T-helper 1 cell treated with Interleukin-12 subunit alpha and Interleukin-12 subunit beta and Interleukin-4 antibody, amounts not matched to agents 30 μg/mL and 1 μg/mL, for 36 hours (primary cell): ENCODE measurements at regions not wholly inside any gene's neighbourhood (a gene's known extent, or its start where the extent isn't known, plus 50 kb on each side); places are given as distances from the start of the nearest gene placed in this dataset.
"Not testable (repeated sequence)": the region's sequence is repeated elsewhere in the genome, so short reads cannot be mapped to it uniquely, and the experiment has no call there.

Experiments used
- H3K27ac Mint-ChIP-seq: one replicate; pipeline ENCODE4 v1.8.0; 2021; ENCODE audit warnings: mild to moderate bottlenecking, mixed read lengths
- H3K27me3 Mint-ChIP-seq: one replicate; pipeline ENCODE4 v1.8.0; 2021; ENCODE audit warnings: low read depth, mixed read lengths
- H3K36me3 Mint-ChIP-seq: one replicate; pipeline ENCODE4 v1.8.0; 2021; ENCODE audit warnings: low read depth, mixed read lengths
- H3K4me1 Mint-ChIP-seq: one replicate; pipeline ENCODE4 v1.8.0; 2021; ENCODE audit warnings: low read depth, mixed read lengths
- H3K4me3 Mint-ChIP-seq: one replicate; pipeline ENCODE4 v1.8.0; 2021; ENCODE audit warnings: mild to moderate bottlenecking, moderate library complexity, mixed read lengths
- H3K9me3 Mint-ChIP-seq: one replicate; pipeline ENCODE4 v1.8.0; 2021; ENCODE audit warnings: mixed read lengths

DNA sequence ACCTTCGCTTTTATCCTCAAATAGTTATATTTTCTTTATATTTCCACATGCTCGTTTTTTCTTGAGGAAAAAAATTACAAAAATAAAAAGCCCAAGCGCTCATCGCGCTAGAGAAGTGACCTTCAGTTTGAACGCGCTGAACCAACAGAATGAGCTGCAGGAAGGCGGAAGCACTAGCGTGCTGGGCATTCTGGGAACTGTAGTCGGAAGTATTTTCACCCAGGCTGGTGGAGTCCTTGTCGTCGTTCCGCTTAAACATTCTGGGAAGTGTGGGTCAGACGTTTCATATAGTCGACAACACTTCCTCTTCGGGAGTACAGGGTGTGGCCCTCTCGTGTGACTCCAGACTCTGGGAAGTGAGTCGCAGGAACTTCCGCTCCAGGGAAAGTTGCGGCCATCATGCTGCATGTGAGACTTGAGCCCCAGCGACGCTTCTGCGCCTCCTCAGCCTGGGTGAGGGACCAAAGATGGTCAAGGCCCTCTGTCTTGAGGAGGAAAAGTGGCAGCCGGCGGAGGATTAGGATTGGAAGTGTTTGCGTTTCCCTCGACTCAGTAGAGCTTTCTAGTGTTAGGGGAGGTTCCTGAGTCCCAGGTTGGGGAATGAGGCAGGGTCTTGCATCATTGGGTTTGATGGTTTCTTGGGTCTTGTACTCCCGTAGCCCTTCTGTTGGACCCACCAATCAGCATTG, 84.1 kb upstream of the GPR39 start:
- not testable (repeated sequence) for H3K27me3 Mint-ChIP-seq, H3K36me3 Mint-ChIP-seq, H3K9me3 Mint-ChIP-seq, H3K4me1 Mint-ChIP-seq, H3K4me3 Mint-ChIP-seq, H3K27ac Mint-ChIP-seq

DNA sequence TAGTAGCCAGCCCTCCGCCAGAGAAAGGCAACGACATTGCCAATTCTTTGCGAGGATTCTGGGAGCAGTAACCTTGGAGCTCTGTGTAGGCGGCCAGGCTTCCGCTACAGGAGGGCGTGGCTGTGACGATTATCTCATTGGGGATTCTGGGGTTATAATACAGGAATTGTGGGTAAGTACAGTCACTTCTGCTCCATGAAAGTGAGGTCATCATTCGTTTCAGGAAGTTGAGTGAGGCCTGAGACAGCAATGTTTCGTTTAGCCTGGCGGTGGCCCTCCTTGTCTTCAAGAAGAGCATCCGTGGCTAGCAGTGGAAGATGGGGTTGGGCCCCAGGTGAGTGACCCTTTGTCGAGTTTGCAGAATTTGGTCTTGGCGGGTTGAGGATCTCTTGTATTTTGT, 79.5 kb upstream of the GPR39 start:
- not testable (repeated sequence) for H3K9me3 Mint-ChIP-seq, H3K27me3 Mint-ChIP-seq, H3K27ac Mint-ChIP-seq, H3K4me1 Mint-ChIP-seq, H3K36me3 Mint-ChIP-seq, H3K4me3 Mint-ChIP-seq

DNA sequence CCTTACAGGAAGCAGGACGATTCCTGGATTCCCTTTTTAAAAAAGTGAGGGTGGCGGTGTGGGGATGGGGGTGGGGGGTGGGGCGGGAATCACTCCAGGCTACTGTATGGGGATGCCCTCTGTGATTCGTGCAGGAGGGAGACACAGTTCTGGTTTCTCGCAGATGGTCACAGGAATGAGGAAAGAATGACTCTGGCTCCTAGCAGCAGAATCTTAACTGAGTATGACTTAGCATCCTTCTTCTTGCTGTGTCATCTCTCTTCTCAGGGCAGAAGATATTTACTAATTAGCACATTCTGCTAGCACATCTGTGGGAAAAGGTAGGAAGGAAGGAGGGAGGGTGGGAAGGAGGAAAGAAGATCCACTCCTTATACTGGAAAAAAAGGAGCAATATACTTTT, 78.8 kb upstream of the GPR39 start:
- not testable (repeated sequence) for H3K4me3 Mint-ChIP-seq, H3K9me3 Mint-ChIP-seq, H3K27ac Mint-ChIP-seq, H3K4me1 Mint-ChIP-seq, H3K27me3 Mint-ChIP-seq, H3K36me3 Mint-ChIP-seq

DNA sequence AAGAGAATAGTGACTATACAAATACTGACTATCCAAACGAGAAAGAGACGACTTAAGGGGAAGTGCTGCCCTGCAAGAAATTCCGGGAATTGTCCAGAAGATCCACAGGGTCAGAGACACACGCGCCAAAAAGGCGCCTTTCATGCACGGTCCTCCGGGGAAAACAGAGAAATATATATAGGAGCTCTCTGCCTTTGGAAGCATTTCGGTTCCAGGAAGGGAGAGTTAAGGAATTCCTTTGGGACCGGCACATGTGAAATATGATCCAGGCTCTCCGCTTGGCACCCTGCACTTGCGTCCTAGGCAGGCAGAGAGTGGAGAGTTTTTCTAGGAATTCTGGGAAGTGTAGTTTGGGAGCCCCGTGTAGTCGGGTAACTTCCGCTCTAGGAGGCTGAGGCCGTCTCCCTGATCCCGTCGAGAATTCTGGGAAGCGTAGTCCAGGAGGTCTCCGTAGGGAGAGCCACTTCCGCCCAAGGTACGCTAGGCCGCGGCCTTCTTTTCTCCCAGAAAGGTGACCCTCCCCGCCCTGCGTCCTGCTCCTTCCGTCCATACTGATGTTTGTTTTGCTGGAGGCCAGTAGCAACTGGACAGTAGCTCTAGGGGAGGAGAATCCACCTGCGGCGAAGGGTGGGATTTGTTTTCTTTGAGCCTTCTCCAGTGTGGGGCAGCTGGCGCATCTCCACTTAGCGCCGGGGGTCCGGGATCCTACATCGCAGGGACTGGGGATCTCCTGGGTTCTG, 69.4 kb upstream of the GPR39 start:
- H3K9me3 Mint-ChIP-seq, H3K36me3 Mint-ChIP-seq, H3K4me3 Mint-ChIP-seq, H3K27ac Mint-ChIP-seq, H3K4me1 Mint-ChIP-seq: not testable (repeated sequence)
- peaks cover 35% of the 10 kb centered on the region for H3K27me3 Mint-ChIP-seq

DNA sequence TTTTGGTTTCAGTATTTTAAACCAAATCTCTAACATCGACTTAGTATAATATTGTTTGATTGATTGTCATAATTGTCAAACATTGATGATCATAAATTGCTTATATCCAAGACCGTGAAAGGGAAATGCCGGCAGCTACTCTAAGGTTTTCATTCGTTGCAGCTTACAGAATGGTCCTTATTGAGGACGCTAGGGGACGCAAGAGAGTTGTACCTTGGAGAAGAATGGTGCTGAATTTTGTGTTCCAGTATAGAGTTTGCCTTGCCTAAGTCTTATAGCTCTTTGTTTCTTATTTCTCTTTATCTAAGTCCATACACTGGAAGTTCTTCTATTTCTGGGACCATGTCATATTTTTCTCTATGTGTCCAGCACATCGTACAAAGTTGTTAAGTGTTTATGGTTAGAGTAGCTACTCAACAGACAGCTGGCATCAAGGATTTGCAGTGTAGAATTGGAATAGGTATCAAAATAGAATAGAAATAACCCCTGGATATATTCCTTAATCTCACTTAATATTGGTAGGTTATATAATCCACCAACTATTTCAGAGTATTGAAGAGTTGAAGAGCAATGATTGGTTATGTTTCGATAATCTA, 67.4 kb upstream of the GPR39 start:
- H3K9me3 Mint-ChIP-seq, H3K4me3 Mint-ChIP-seq, H3K27ac Mint-ChIP-seq, H3K36me3 Mint-ChIP-seq, H3K4me1 Mint-ChIP-seq: not testable (repeated sequence)
- H3K27me3 Mint-ChIP-seq: peaks cover 41% of the 10 kb centered on the region

DNA sequence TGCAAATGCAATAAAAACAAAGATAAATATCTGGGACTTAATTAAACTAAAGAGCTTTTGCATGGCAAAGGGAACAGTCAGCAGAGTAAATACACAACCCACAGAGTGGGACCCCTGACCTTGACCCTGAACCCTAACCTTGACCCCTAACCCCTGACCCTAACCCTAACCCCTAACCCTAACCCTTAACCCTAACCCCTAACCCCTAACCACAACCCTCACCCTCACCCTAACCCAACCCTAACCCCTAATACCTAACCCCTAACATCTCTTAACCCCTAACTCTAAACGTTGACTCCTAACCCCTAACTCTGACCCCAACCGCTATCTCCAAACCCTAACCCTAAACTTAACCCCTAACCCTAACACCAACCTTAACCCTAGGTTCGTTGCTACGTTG, 64.9 kb upstream of the GPR39 start:
- not testable (repeated sequence) for H3K4me3 Mint-ChIP-seq, H3K9me3 Mint-ChIP-seq, H3K36me3 Mint-ChIP-seq, H3K27ac Mint-ChIP-seq, H3K4me1 Mint-ChIP-seq
- H3K27me3 Mint-ChIP-seq: peaks cover 33% of the 10 kb centered on the region

DNA sequence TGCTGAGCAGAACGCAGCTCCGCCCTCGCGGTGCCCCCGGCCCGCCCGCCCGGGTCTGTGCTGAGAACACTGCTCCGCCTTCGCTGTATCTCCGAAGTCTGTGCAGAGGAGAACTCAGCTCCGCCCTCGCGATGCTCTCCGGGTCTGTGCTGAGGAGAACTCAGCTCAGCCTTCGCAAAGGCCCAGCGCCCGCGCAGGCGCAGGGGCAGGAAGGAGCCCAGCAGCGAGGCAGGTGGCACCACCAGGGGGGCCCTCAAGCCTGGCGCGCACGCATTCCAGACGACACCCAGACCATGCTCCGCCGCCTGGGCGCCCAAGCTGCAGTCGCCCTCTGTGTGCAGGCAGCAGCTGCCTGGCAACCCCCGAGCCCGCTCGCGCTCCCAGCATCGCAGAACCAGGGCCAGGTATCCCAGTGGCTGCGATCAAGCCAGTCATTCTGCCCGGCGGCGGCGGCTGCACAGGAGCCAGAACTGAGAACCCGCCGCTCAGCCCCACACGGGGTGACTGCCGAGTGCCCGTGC, 64.1 kb upstream of the GPR39 start:
- H3K4me3 Mint-ChIP-seq, H3K36me3 Mint-ChIP-seq, H3K9me3 Mint-ChIP-seq, H3K27ac Mint-ChIP-seq, H3K4me1 Mint-ChIP-seq: not testable (repeated sequence)
- peaks cover 31% of the 10 kb centered on the region for H3K27me3 Mint-ChIP-seq

DNA sequence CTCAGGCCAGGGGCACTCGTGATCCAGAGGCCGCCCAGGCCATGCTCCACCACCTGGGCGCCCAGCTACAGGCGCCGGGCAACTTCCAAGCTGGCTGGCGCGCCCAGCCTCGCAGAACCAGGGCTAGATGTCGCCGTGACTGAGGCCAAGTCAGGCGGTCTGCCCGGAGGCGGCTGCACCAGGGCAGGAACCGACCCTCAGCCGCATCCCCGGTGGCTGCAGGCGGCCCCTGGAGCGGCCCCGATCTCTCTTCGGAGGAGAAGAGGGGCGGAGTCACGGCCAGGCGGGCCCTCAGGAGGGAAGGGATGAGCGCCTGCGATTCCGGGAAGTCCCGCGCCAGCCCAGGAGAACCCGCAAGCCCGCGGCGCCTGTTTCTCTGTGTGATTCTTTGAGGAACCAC, 63.2 kb upstream of the GPR39 start:
- not testable (repeated sequence) for H3K27ac Mint-ChIP-seq, H3K4me3 Mint-ChIP-seq, H3K4me1 Mint-ChIP-seq, H3K9me3 Mint-ChIP-seq, H3K36me3 Mint-ChIP-seq
- H3K27me3 Mint-ChIP-seq: peaks cover 31% of the 10 kb centered on the region

DNA sequence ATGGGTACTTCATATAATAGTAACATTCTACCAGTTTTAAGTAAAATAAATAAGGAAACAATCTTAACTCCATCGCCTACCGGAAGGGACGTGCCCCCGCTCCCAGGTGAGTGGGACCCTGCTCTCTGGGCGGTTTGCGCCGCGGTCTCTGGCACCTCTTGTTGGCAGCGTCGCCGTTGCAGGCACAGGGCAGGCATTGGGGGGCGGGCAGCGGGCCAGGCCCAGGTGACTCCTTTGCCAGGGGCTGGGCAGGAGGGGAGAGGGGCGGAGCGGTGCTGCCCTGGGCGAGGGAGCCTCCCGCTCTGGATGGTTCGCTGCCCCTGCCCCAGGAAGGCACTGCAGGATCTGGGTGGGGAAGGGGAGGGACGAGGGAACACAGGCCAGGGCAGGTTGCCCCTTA, 55.6 kb upstream of the GPR39 start:
- not testable (repeated sequence) for H3K27ac Mint-ChIP-seq, H3K4me3 Mint-ChIP-seq, H3K4me1 Mint-ChIP-seq, H3K36me3 Mint-ChIP-seq, H3K27me3 Mint-ChIP-seq
- peaks cover 16% of the 10 kb centered on the region for H3K9me3 Mint-ChIP-seq

DNA sequence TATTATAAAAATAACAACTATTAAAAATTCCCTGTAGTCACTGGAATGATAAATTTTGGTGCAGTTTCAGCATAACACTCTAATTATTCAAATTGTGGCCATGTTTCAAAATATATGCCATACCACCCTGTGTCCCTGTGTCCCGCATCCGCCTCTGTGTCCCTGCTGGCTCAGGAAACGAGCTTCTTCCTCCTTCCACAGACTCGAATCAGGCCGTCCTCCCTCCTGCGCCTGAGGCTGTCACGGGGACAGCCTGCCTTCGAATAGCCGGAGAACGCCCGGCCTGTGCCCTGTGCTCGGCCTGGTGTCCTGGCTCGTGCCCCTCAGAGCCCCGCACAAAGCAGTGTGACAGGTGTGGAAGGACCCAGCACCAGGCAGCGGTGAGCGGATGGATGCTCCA, 55.1 kb upstream of the GPR39 start:
- H3K27me3 Mint-ChIP-seq, H3K4me1 Mint-ChIP-seq, H3K27ac Mint-ChIP-seq, H3K4me3 Mint-ChIP-seq, H3K36me3 Mint-ChIP-seq: not testable (repeated sequence)
- peaks cover 16% of the 10 kb centered on the region for H3K9me3 Mint-ChIP-seq

DNA sequence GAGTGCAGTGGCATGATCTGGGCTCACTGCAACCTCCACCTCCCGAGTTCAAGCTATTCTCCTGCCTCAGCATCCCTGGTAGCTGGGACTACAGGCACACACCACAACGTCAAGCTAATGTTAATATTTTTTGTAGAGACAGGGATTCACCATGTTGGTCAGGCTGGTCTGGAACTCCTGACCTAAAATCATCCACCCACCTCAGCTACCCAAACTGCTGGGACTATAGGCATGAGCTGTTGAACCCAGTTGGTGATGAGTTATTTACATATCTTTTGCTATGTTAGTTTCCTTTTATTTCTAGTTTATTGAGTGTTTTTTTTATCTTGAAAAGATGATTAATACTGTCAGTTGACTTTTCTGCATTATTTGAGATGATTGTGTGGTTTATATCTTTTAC, 53.3 kb upstream of the GPR39 start:
- H3K4me1 Mint-ChIP-seq, H3K27ac Mint-ChIP-seq, H3K27me3 Mint-ChIP-seq, H3K36me3 Mint-ChIP-seq, H3K4me3 Mint-ChIP-seq: not testable (repeated sequence)
- H3K9me3 Mint-ChIP-seq: peaks cover 16% of the 10 kb centered on the region

DNA sequence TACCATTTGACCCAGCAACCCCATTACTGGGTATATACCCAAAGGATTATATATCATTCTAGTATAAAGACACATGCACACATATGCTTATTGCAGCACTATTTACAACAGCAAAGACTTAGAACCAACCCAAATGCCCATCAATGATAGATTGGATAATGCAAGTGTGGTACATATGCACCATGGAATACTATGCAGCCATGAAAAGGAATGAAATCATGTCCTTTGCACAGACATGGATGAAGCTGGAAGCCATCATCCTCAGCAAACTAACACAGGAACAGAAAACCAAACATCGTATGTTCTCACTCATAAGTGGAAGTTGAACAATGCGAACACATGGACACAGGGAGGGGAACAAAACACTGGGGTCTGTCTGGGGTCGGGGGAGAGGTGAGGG, 50.6 kb upstream of the GPR39 start:
- H3K9me3 Mint-ChIP-seq: peaks cover 16% of the 10 kb centered on the region
- not testable (repeated sequence) for H3K36me3 Mint-ChIP-seq, H3K4me1 Mint-ChIP-seq, H3K27ac Mint-ChIP-seq, H3K27me3 Mint-ChIP-seq, H3K4me3 Mint-ChIP-seq

DNA sequence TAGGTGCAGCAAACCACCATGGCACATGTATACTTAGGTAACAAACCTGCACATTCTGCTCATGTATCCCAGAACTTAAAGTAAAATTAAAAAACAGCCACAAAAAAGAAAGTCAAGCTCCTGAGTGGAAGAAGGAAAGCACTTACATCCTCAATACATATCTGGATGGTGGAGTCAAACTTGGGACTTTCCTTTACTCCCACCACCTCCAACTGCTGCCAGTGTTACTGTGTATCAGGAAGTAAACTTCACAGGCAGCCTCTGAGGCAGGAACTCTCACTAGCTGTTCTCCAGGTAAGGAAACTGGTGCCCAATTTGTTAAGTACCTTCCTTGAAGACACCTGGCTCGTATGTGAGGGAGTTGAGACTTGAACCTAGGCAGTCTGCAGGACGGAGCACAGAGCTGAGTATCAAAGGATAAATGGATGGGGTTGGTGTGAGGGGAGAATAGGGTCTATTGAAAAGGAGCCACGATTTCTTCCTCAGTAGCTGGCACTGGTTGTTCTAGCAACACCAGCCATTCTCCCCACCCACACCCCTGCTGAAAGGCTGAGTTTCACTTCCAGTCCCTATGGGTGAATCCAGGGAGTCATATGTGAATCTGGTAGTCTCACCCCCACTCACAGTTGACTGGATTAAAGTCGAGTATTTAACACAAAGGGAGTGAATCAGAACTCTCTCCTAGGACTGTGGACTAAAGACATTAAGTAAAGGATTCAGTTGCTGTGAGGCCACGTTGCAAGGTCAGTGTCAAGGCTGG, 50.0 kb upstream of the GPR39 start:
- Mint-ChIP-seq H3K4me1 (no peaks in the 10 kb centered on the region), H3K4me3 (no peak overlapping the region), H3K36me3 (no peaks in the 10 kb centered on the region), H3K27ac (no peak overlapping the region), H3K9me3 (peaks cover 16% of the 10 kb centered on the region), H3K27me3 (no peaks in the 10 kb centered on the region)
